OCI-LY1 (cell line): ENCODE measurements at regions not wholly inside any gene's neighbourhood (a gene's known extent, or its start where the extent isn't known, plus 50 kb on each side); places are given as distances from the start of the nearest gene placed in this dataset.

Source experiments
- H2AFZ ChIP-seq: fragments of 200-600 bp; sonication (generic), shearing (Covaris generic); 2 replicates; pipeline ENCODE4 v1.6.0; 2014; ENCODE audit warnings: antibody characterized with exemption, mild to moderate bottlenecking, low read length
- H3F3A ChIP-seq: fragments of 200-600 bp; sonication (generic), shearing (Covaris generic); 2 replicates; pipeline ENCODE4 v1.6.0; 2014; ENCODE audit warnings: mild to moderate bottlenecking, antibody characterized with exemption, low read length, moderate library complexity; ENCODE audit not compliant: insufficient read depth
- H3K27ac ChIP-seq: fragments of 200-600 bp; sonication (generic); 2 replicates; pipeline ENCODE4 v1.5.1; 2014; ENCODE audit warnings: low read length, mixed run types, mild to moderate bottlenecking, low read depth; ENCODE audit not compliant: poor library complexity, severe bottlenecking
- H3K27me3 ChIP-seq: fragments of 200-600 bp; sonication (generic); 2 replicates; pipeline ENCODE4 v1.6.0; 2014; ENCODE audit warnings: antibody characterized with exemption, mild to moderate bottlenecking, low read length, moderate library complexity; ENCODE audit not compliant: insufficient read depth
- H3K36me3 ChIP-seq: fragments of 200-600 bp; sonication (generic); 2 replicates; pipeline ENCODE4 v1.6.1; 2014; ENCODE audit warnings: mild to moderate bottlenecking, antibody characterized with exemption, low read length, moderate library complexity, mixed read lengths; ENCODE audit not compliant: insufficient read depth
- H3K4me1 ChIP-seq: fragments of 200-600 bp; sonication (generic); 2 replicates; pipeline ENCODE4 v1.5.1; 2014; ENCODE audit warnings: mild to moderate bottlenecking, low read length, moderate library complexity; ENCODE audit not compliant: insufficient read depth, severe bottlenecking
- H3K4me2 ChIP-seq: fragments of 200-600 bp; sonication (generic), shearing (Covaris generic); 2 replicates; pipeline ENCODE4 v1.6.1; 2014; ENCODE audit warnings: low read length
- H3K4me3 ChIP-seq: fragments of 200-600 bp; sonication (generic); 2 replicates; pipeline ENCODE4 v1.5.1; 2014; ENCODE audit warnings: low read length, low read depth, mild to moderate bottlenecking, mixed read lengths; ENCODE audit not compliant: poor library complexity, severe bottlenecking
- H3K79me2 ChIP-seq: fragments of 200-600 bp; shearing (Covaris generic); 2 replicates; pipeline ENCODE4 v1.6.1; 2016; ENCODE audit warnings: mixed run types, low read length, mixed read lengths; ENCODE audit not compliant: insufficient read depth
- H3K9ac ChIP-seq: fragments of 200-600 bp; sonication (generic), shearing (Covaris generic); 2 replicates; pipeline ENCODE4 v1.6.1; 2014; ENCODE audit warnings: mild to moderate bottlenecking, low read length, mixed read lengths
- H3K9me2 ChIP-seq: fragments of 200-600 bp; sonication (generic), shearing (Covaris generic); 2 replicates; pipeline ENCODE4 v1.6.1; 2014; ENCODE audit warnings: low read depth, mild to moderate bottlenecking, low read length, mixed read lengths
- H3K9me3 ChIP-seq: fragments of 200-600 bp; shearing (Covaris generic); 2 replicates; pipeline ENCODE4 v1.6.1; 2014; ENCODE audit warnings: low read length, mixed read lengths
- H4K20me1 ChIP-seq: fragments of 200-600 bp; sonication (generic), shearing (Covaris generic); 2 replicates; pipeline ENCODE4 v1.6.0; 2016; ENCODE audit warnings: mild to moderate bottlenecking, low read length; ENCODE audit not compliant: insufficient read depth
- EZH2 ChIP-seq: fragments of 200-600 bp; sonication (generic), shearing (Covaris generic); IDR thresholded peaks from 2 replicates; pipeline ENCODE4 v1.8.0; 2017; ENCODE audit warnings: borderline replicate concordance, mixed run types, mild to moderate bottlenecking, antibody characterized with exemption, low read length, moderate library complexity, mixed read lengths
- TF ChIP-seq, protein P1 (sequence below): fragments of 200-600 bp; sonication (generic), shearing (Covaris generic); IDR thresholded peaks from 2 replicates; pipeline ENCODE4 v1.5.1; 2017; ENCODE audit warnings: mild to moderate bottlenecking, antibody characterized with exemption, low read length, moderate library complexity, mixed read lengths

DNA sequence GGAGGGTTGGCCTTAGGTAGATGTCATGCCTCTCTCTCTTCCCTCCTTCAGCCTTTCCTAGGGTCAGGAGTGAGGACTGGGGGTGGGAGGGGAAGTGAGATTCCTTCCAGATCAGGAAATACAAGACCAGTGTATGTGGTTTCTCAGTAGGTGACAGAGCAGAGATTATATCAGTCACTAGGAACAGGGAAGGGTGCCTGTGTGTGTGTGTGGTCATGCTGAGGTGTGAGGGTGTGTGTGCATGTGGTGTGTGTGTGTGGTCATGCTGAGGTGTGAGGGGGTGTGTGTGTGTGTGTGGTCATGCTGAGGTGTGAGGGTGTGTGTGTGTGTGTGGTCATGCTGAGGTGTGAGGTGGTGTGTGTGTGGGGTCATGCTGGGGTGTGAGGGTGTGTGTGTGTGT, 259.8 kb downstream of the LOXHD1 start:
- H3K9me2 ChIP-seq, result no peaks in the 10 kb centered on the region
- H3K4me2 ChIP-seq, result no peak overlapping the region
- H3K4me3 ChIP-seq, result no peak overlapping the region
- H3K27ac ChIP-seq, result no peak overlapping the region
- no peaks in the 10 kb centered on the region for H4K20me1 ChIP-seq
- H3K36me3 ChIP-seq, result no peaks in the 10 kb centered on the region
- H3K27me3 ChIP-seq, result no peaks in the 10 kb centered on the region
- no peaks in the 10 kb centered on the region for H3K4me1 ChIP-seq
- no peaks in the 10 kb centered on the region for H3K9me3 ChIP-seq
- H3K9ac ChIP-seq, result no peak overlapping the region
- TF ChIP-seq, protein P1, sequence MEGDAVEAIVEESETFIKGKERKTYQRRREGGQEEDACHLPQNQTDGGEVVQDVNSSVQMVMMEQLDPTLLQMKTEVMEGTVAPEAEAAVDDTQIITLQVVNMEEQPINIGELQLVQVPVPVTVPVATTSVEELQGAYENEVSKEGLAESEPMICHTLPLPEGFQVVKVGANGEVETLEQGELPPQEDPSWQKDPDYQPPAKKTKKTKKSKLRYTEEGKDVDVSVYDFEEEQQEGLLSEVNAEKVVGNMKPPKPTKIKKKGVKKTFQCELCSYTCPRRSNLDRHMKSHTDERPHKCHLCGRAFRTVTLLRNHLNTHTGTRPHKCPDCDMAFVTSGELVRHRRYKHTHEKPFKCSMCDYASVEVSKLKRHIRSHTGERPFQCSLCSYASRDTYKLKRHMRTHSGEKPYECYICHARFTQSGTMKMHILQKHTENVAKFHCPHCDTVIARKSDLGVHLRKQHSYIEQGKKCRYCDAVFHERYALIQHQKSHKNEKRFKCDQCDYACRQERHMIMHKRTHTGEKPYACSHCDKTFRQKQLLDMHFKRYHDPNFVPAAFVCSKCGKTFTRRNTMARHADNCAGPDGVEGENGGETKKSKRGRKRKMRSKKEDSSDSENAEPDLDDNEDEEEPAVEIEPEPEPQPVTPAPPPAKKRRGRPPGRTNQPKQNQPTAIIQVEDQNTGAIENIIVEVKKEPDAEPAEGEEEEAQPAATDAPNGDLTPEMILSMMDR, result no peak
- no peak for TF ChIP-seq EZH2
- H2AFZ ChIP-seq, result no peak overlapping the region
- no peaks in the 10 kb centered on the region for H3F3A ChIP-seq
- H3K79me2 ChIP-seq, result no peaks in the 10 kb centered on the region

DNA sequence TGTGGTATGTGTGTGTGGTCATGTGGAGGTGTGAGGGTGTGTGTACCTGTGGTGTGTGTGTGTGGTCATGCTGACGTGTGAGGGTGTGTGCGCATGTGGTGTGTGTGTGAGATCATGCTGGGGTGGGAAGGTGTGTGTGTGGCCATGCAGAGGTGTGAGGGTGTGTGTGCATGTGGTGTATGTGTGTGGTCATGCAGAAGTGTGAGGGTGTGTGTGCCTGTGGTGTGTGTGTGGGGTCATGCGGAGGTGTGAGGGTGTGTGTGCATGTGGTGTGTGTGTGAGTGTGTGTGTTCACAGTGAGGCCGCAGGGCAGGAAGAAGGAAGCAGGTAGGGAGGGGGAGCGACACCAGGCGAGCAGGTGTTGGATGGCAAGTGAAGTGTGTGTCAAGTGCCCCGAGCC, 259.0 kb downstream of the LOXHD1 start:
- no peak for TF ChIP-seq EZH2
- TF ChIP-seq, protein P1, result no peak
- Histone ChIP-seq H3K79me2 (no peaks in the 10 kb centered on the region), H3K27ac (no peak overlapping the region), H3K4me2 (no peak overlapping the region), H3K4me1 (no peaks in the 10 kb centered on the region), H3K4me3 (no peak overlapping the region), H3K9ac (no peak overlapping the region), H3K9me3 (no peaks in the 10 kb centered on the region), H3F3A (no peaks in the 10 kb centered on the region), H3K27me3 (no peaks in the 10 kb centered on the region), H3K36me3 (no peaks in the 10 kb centered on the region), H3K9me2 (no peaks in the 10 kb centered on the region), H2AFZ (no peak overlapping the region), H4K20me1 (no peaks in the 10 kb centered on the region)

DNA sequence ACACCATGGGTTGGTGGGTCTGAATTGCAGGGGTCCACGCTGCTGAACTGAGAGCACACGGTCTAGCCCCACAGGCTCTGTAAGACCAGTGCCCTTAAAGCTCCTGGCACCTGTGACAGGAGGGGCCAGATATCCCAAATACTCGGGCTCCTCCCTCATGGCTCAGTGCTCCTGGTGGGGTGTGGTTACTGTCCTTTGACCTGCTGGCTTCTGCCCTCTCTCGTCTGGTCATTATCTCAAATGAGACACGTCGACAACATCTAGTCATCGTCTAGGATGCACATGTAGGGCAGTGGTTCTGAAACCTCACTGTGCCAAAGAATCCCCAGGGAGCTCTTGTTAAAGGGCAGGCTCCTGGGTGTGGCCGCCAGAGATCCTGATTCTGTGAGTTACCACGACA, 258.4 kb downstream of the LOXHD1 start:
- Histone ChIP-seq H3K27me3 (no peaks in the 10 kb centered on the region), H4K20me1 (no peaks in the 10 kb centered on the region)

More for the DNA sequence above, 258.4 kb downstream of the LOXHD1 start:
- no peaks in the 10 kb centered on the region for H3K4me1 ChIP-seq
- H3K4me2 ChIP-seq, result no peak overlapping the region
- H3K27ac ChIP-seq, result no peak overlapping the region
- no peaks in the 10 kb centered on the region for H3K79me2 ChIP-seq
- no peaks in the 10 kb centered on the region for H3K9me2 ChIP-seq
- no peak overlapping the region for H2AFZ ChIP-seq
- H3F3A ChIP-seq, result no peaks in the 10 kb centered on the region
- H3K9me3 ChIP-seq, result no peaks in the 10 kb centered on the region
- no peaks in the 10 kb centered on the region for H3K36me3 ChIP-seq
- H3K4me3 ChIP-seq, result no peak overlapping the region
- TF ChIP-seq EZH2, result no peak
- TF ChIP-seq, protein P1, result no peak
- H3K9ac ChIP-seq, result no peak overlapping the region
